Nucleus accumbens (tissue), 56 donors: ENCODE measurements at regions not wholly inside any gene's neighbourhood (a gene's known extent, or its start where the extent isn't known, plus 50 kb on each side); places are given as distances from the start of the nearest gene placed in this dataset.

Experiments used
- DNase-seq, 56 donors: peaks; one replicate each; lab custom pipeline; 2025; lab: John Stamatoyannopoulos, UW

DNA sequence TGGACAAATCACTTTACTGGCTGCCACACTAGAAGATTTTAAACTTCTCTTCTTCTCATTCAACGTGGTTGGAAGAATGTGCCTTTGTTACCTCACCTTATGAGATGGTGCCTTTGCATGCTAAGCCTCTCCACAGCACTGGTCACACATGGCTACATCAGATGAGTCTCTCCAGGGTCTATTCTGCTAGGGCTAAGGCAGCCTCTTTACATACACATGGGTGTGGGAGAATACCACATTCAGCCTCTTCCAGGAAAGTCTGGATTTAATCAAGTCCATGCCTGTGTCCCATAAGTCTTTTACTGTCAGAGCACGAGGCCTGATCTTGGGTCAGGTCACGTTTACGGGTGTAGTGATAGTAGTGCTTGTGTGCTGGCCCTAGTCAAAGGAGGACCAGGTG, 701.5 kb downstream of the SORCS3 start:
- DNase-seq: no peak

DNA sequence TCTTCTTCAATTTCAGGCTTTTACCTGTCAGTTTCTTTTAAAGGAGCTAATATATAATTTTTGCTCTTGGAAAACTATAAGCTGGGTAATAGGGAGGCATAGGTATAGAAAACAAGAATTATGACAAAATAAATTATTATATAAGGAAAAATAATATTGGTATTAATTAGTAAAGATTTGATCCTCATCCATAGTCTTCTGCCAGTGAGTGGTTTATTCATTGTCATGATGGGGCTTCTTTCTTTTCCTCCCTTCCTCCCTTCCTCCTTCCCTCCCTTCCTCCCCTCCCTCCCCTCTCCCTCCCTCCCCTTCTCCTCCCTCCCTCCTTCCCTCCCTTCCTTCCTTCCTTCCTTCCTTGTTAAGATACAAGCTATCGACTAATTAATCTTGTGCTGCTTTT, 698.6 kb downstream of the SORCS3 start:
- DNase-seq: no peak

DNA sequence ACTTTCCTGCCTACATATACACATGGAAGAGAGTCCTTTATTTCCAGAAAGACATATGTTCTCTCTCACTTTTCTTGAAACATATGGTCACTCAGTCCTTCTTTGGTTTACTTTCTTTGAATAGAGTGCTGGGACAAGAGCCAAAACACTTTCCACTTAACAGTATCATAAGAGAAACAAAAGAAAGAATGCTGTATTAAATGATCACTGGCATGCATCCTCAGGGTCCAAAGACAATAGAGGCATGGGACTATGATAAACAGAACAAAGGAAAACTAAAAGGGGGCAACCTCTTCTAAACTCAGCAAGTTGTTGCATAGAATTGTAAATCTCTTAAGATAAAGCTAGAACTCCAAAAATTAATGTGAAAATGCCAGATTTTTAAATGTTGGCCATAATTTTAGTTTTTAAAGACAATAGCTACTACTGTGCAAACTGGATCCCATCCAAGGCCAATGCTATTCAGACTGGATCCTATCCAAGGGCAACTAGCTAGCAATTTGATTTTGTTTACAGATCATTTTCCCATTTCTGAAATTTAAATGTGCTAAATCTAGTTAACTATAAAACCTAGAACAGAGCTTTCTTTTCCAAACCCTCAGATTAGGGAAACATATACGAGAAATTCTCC, 687.5 kb downstream of the SORCS3 start:
- no peak for DNase-seq
